GM23338 (cell line): ENCODE measurements at regions not wholly inside any gene's neighbourhood (a gene's known extent, or its start where the extent isn't known, plus 50 kb on each side); places are given as distances from the start of the nearest gene placed in this dataset.

Experiments used
- CREB1 ChIP-seq: fragments of 250-450 bp; sonication (Bioruptor Pico); IDR thresholded peaks from 2 replicates; pipeline ENCODE4 v1.5.0; 2020; ENCODE audit warnings: low read depth, mild to moderate bottlenecking, moderate library complexity
- EZH2 ChIP-seq: fragments of 200-600 bp; sonication (generic); IDR thresholded peaks from one replicate; pipeline ENCODE4 v1.8.0; 2017; ENCODE audit warnings: antibody characterized with exemption, mild to moderate bottlenecking, low read depth; ENCODE audit not compliant: unreplicated experiment
- EZH2phosphoT487 ChIP-seq: fragments of 200-600 bp; sonication (generic); IDR thresholded peaks from one replicate; pipeline ENCODE4 v1.8.1; 2018; ENCODE audit warnings: antibody characterized with exemption; ENCODE audit not compliant: unreplicated experiment
- JUNB ChIP-seq: IDR thresholded peaks from one replicate; pipeline ENCODE4 v1.6.1; 2016; ENCODE audit warnings: antibody characterized with exemption; ENCODE audit not compliant: unreplicated experiment
- NANOG ChIP-seq: IDR thresholded peaks from 2 replicates; pipeline ENCODE4 v1.6.1; 2016; ENCODE audit warnings: antibody characterized with exemption, borderline replicate concordance
- POLR2AphosphoS5 ChIP-seq: IDR thresholded peaks from 2 replicates; pipeline ENCODE4 v1.6.1; 2016; ENCODE audit warnings: antibody characterized with exemption, low read depth
- STAT1 ChIP-seq: IDR thresholded peaks from one replicate; pipeline ENCODE4 v1.6.1; 2016; ENCODE audit warnings: antibody characterized with exemption; ENCODE audit not compliant: unreplicated experiment
- ZNF114 ChIP-seq: fragments of 250-450 bp; sonication (Bioruptor Pico); IDR thresholded peaks from 2 replicates; pipeline ENCODE4 v1.5.0; 2020; ENCODE audit warnings: mild to moderate bottlenecking, moderate library complexity
- ZNF331 ChIP-seq: fragments of 250-450 bp; sonication (Bioruptor Pico); IDR thresholded peaks from 2 replicates; pipeline ENCODE4 v1.5.0; 2020; ENCODE audit warnings: low read depth, mild to moderate bottlenecking, moderate library complexity
- TF ChIP-seq, protein P1 (sequence below), 2 experiments: fragments of 200-600 bp in 1 of 2; sonication (generic) in 1 of 2; conservative IDR thresholded peaks; 2 replicates each; pipeline versions ENCODE4 v1.5.1 to v1.6.1; 2016 to 2017; ENCODE audit warnings: antibody characterized with exemption in 2 of 2, low read depth in 2 of 2, mild to moderate bottlenecking in 2 of 2, moderate library complexity in 1 of 2
- TF ChIP-seq, protein P2 (sequence below): IDR thresholded peaks from one replicate; pipeline ENCODE4 v1.6.1; 2018; ENCODE audit warnings: antibody characterized with exemption; ENCODE audit not compliant: unreplicated experiment
- TF ChIP-seq, protein P3 (sequence below): IDR thresholded peaks from 2 replicates; pipeline ENCODE4 v1.6.1; 2016; ENCODE audit warnings: antibody characterized with exemption

DNA sequence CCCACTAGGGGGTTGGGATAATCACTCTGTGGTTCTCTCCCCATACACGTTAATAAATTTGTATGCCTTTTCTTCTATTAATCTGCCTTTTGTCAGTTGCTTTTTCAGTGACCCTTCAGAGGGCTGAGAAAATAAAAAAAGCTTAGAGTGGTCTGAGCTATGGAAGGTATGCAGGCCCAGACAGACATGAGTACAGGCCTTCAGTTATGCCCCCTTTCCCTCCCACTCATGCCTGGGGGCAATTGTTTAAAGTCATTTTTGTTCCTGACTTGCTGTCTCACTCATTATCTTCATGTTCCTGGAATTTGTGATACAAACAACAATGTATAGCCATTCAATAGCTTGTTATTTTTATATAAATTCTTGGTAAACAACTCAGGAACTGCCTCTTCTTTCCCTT is 170.8 kb downstream of the AKR1D1 start:
- TF ChIP-seq, protein P1, sequence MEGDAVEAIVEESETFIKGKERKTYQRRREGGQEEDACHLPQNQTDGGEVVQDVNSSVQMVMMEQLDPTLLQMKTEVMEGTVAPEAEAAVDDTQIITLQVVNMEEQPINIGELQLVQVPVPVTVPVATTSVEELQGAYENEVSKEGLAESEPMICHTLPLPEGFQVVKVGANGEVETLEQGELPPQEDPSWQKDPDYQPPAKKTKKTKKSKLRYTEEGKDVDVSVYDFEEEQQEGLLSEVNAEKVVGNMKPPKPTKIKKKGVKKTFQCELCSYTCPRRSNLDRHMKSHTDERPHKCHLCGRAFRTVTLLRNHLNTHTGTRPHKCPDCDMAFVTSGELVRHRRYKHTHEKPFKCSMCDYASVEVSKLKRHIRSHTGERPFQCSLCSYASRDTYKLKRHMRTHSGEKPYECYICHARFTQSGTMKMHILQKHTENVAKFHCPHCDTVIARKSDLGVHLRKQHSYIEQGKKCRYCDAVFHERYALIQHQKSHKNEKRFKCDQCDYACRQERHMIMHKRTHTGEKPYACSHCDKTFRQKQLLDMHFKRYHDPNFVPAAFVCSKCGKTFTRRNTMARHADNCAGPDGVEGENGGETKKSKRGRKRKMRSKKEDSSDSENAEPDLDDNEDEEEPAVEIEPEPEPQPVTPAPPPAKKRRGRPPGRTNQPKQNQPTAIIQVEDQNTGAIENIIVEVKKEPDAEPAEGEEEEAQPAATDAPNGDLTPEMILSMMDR (conservative IDR thresholded peaks at IDR 0.05; ENCODE audit: low read depth in 2 of 2), result no peak
- TF ChIP-seq POLR2AphosphoS5, result no peak
- no peak for TF ChIP-seq STAT1
- TF ChIP-seq EZH2phosphoT487, result no peak
- no peak for TF ChIP-seq EZH2
- TF ChIP-seq CREB1, result no peak
- TF ChIP-seq, protein P2, sequence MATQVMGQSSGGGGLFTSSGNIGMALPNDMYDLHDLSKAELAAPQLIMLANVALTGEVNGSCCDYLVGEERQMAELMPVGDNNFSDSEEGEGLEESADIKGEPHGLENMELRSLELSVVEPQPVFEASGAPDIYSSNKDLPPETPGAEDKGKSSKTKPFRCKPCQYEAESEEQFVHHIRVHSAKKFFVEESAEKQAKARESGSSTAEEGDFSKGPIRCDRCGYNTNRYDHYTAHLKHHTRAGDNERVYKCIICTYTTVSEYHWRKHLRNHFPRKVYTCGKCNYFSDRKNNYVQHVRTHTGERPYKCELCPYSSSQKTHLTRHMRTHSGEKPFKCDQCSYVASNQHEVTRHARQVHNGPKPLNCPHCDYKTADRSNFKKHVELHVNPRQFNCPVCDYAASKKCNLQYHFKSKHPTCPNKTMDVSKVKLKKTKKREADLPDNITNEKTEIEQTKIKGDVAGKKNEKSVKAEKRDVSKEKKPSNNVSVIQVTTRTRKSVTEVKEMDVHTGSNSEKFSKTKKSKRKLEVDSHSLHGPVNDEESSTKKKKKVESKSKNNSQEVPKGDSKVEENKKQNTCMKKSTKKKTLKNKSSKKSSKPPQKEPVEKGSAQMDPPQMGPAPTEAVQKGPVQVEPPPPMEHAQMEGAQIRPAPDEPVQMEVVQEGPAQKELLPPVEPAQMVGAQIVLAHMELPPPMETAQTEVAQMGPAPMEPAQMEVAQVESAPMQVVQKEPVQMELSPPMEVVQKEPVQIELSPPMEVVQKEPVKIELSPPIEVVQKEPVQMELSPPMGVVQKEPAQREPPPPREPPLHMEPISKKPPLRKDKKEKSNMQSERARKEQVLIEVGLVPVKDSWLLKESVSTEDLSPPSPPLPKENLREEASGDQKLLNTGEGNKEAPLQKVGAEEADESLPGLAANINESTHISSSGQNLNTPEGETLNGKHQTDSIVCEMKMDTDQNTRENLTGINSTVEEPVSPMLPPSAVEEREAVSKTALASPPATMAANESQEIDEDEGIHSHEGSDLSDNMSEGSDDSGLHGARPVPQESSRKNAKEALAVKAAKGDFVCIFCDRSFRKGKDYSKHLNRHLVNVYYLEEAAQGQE, result no peak
- TF ChIP-seq, protein P3, sequence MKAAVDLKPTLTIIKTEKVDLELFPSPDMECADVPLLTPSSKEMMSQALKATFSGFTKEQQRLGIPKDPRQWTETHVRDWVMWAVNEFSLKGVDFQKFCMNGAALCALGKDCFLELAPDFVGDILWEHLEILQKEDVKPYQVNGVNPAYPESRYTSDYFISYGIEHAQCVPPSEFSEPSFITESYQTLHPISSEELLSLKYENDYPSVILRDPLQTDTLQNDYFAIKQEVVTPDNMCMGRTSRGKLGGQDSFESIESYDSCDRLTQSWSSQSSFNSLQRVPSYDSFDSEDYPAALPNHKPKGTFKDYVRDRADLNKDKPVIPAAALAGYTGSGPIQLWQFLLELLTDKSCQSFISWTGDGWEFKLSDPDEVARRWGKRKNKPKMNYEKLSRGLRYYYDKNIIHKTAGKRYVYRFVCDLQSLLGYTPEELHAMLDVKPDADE, result no peak
- TF ChIP-seq NANOG, result no peak
- no peak for TF ChIP-seq JUNB
- no peak for TF ChIP-seq ZNF114 (CRISPR knock-in tag)
- TF ChIP-seq ZNF331 (CRISPR knock-in tag), result no peak
